Heart right ventricle (tissue), 16 donors: ENCODE measurements at regions not wholly inside any gene's neighbourhood (a gene's known extent, or its start where the extent isn't known, plus 50 kb on each side); places are given as distances from the start of the nearest gene placed in this dataset.

ENCODE experiments used
- ATAC-seq, 8 donors: fragments of 200-7000 bp; cut with Tn5 transposase; one replicate each; pipeline ENCODE4 v1.9.1; 2020; ENCODE audit warnings: mild to moderate bottlenecking in 8 of 8, moderate library complexity in 8 of 8, moderate number of reproducible peaks in 1 of 8
- DNase-seq, 2 donors: peaks; one replicate each; pipeline ENCODE4 v3.0.0-alpha.2; 2020
- H3K27ac ChIP-seq, 10 donors: fragments of 200-600 bp; sonication (generic) in 2 of 10; one replicate each; pipeline versions ENCODE4 v1.5.0 to v1.8.0; 2020 to 2022; ENCODE audit warnings: mild to moderate bottlenecking in 3 of 10
- H3K27me3 ChIP-seq, 7 donors: fragments of 200-600 bp; one replicate each; pipeline ENCODE4 v1.8.0; 2021 to 2022; ENCODE audit warnings: mild to moderate bottlenecking in 2 of 7
- H3K36me3 ChIP-seq, 9 donors: fragments of 200-600 bp; sonication (generic) in 1 of 9; one replicate each; pipeline versions ENCODE4 v1.5.0 to v1.8.0; 2020 to 2022; ENCODE audit warnings: mild to moderate bottlenecking in 2 of 9
- H3K4me1 ChIP-seq, 9 donors: fragments of 200-600 bp; sonication (generic) in 1 of 9; one replicate each; pipeline versions ENCODE4 v1.5.0 to v1.8.0; 2020 to 2022; ENCODE audit warnings: mild to moderate bottlenecking in 4 of 9
- H3K4me3 ChIP-seq, 10 donors: fragments of 200-600 bp; sonication (generic) in 2 of 10; one replicate each; pipeline versions ENCODE4 v1.5.0 to v1.8.0; 2020 to 2022; ENCODE audit warnings: mild to moderate bottlenecking in 7 of 10, moderate library complexity in 2 of 10
- H3K9me3 ChIP-seq, 11 donors: fragments of 200-600 bp in 10 of 11; sonication (generic) in 2 of 11; one replicate each; pipeline versions ENCODE4 v1.5.0 to v1.8.0; 2013 to 2022; ENCODE audit warnings: mild to moderate bottlenecking in 2 of 11, control low read depth in 1 of 11, moderate library complexity in 1 of 11
- WGBS, 2 donors: extraction: QIAGEN DNeasy Blood & Tissue Kit; methylation state at CpG; one replicate each; pipeline ENCODE4 v1.1.7; 2013; ENCODE audit warnings: inconsistent platforms in 1 of 2; 5-methylcytosine and 5-hydroxymethylcytosine counted together
- intact Hi-C, 10 donors: fragments of 100-400 bp; cut with DNase I; formaldehyde crosslinking; loops; one replicate each; pipeline versions ENCODE4 v1.11.1 to v1.14.2; 2022
- TF ChIP-seq, protein P1 (sequence below), 9 donors: fragments of 200-600 bp; sonication (generic) in 2 of 9; IDR thresholded peaks; one replicate each; pipeline versions ENCODE4 v1.5.0 to v1.8.0; 2021 to 2022; ENCODE audit warnings: antibody characterized with exemption in 9 of 9, mild to moderate bottlenecking in 5 of 9, moderate library complexity in 1 of 9
- donor health status: Arrhythmogenic right ventricular cardiomyopathy.
- donor health status: ischemic (EF 13 %, LVEDD 7.1; RV severe dilation, severe dysfunction).
- donor health status: healthy with polysubstance abuse.
- donor health status: DM: no; HTN: yes; CAD: no.
- donor health status: DM: no; HTN: no; CAD: no.
- donor health status: ischemic (EF 25% LVEDD 6.9; RV normal size, moderate dysfunction).
- donor health status: ischemic (EF 25% LVEDD 5.7; RV mildly dilated, moderate dysfunction).
- donor health status: healthy.
- donor health status: DM: yes; HTN: yes; CAD: no.
- donor health status: Ischemic cardiomyopathy.
- donor health status: ischemic (EF 35%, LVEDD 5.7; RV mildly dilated, moderate dysfunction).
- donor health status: nonischemic (EF 11% LVEDD 7.7; RV severe dilation, severe dysfunction).
- donor health status: DM: yes; HTN: yes; CAD: no.
- donor health status: PGD.
- donor health status: ischemic (EF 29% LVEDD 5.4; RV normal size, mild dysfunction).
- donor health status: nonischemic (EF 23%, LVEDD 6.1; RV moderate dilation, normal function).

DNA sequence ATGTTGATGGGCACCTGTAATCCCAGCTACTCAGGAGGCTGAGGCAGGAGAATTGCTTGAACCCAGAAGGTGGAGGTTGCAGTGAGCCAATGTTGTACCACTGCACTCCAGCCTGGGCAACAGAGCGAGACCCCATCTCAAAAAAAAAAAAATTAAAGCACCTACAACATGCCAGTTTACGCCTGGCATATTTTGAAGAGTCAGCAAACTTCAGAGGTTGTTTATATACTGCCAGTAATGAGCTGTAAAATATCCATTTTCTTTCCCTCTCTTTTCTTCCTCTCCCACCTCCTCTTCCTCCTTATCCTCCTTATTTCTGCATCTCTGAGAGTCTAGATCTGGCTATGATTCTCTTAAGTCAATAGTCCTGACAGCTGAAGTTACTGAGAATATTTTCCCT, 556.5 kb upstream of the LARGE1 start:
- Histone ChIP-seq H3K4me3 (no peak overlapping the region), H3K27me3 (peaks cover 0 to 34% (median 9%) of the 10 kb centered on the region in 7 donors), H3K4me1 (no peaks in the 10 kb centered on the region), H3K36me3 (no peaks in the 10 kb centered on the region), H3K9me3 (peaks cover 0 to 24% (median 8%) of the 10 kb centered on the region in 11 donors), H3K27ac (no peak overlapping the region)
- ATAC-seq (no peak), DNase-seq (no peak)
- WGBS, 2 donors = 78 to 84% methylated on average over 2 of the region's 2 CpGs
- TF ChIP-seq, protein P1, sequence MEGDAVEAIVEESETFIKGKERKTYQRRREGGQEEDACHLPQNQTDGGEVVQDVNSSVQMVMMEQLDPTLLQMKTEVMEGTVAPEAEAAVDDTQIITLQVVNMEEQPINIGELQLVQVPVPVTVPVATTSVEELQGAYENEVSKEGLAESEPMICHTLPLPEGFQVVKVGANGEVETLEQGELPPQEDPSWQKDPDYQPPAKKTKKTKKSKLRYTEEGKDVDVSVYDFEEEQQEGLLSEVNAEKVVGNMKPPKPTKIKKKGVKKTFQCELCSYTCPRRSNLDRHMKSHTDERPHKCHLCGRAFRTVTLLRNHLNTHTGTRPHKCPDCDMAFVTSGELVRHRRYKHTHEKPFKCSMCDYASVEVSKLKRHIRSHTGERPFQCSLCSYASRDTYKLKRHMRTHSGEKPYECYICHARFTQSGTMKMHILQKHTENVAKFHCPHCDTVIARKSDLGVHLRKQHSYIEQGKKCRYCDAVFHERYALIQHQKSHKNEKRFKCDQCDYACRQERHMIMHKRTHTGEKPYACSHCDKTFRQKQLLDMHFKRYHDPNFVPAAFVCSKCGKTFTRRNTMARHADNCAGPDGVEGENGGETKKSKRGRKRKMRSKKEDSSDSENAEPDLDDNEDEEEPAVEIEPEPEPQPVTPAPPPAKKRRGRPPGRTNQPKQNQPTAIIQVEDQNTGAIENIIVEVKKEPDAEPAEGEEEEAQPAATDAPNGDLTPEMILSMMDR (IDR thresholded peaks at IDR 0.05) = no peak
- intact Hi-C loops = no loop called here

DNA sequence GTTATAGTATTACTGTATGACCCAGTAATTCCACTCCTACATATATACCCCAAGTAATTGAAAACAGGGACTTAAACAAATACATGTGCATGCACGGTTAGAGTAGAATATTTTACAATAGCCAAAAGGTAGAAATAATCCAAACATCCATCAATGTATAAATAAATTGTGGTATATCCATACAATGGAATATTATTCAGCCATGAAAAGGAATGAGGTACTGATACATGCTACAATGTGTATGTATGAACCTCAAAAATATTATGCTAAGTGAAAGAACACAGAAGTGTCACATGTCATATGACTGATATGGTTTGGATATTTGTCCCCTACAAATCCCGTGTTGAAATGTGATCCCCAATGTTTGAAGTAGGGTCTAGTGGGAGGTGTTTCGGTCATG, 560.8 kb upstream of the LARGE1 start:
- H3K27ac ChIP-seq = no peak overlapping the region
- ATAC-seq (no peak), DNase-seq (no peak)
- intact Hi-C loops = no loop called here
- no peaks in the 10 kb centered on the region for H3K4me1 ChIP-seq
- H3K27me3 ChIP-seq = peaks cover 0 to 18% (median 3%) of the 10 kb centered on the region in 7 donors
- WGBS, 2 donors = 79 to 82% methylated on average over 3 of the region's 3 CpGs
- no peaks in the 10 kb centered on the region for H3K36me3 ChIP-seq
- H3K9me3 ChIP-seq = peaks cover 0 to 25% (median 9%) of the 10 kb centered on the region in 11 donors
- H3K4me3 ChIP-seq = no peak overlapping the region
- TF ChIP-seq, protein P1 (IDR thresholded peaks at IDR 0.05) = no peak

DNA sequence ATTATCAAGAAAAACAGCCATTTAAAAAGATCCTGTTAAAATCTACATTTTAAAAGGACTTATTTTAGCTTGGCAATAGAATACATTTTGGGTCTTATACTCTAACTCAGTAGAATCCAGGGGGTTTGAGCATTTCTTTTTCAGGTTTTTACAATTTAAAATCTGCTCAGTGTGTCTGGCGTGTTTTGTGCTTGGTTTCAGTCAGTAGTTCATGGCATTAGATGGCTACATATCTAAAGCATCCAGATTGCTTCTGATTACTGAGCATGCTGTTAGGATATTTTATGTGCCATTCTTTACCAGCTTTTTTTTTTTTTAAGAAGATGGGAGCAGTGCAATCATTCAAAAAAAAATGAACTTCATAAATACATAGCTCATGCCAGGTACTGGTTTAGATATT, 566.1 kb upstream of the LARGE1 start:
- peaks cover 0 to 8% (median 0%) of the 10 kb centered on the region in 11 donors for H3K9me3 ChIP-seq
- ATAC-seq = no peak
- no peak overlapping the region for H3K27ac ChIP-seq
- no peak overlapping the region for H3K4me3 ChIP-seq
- TF ChIP-seq, protein P1 (IDR thresholded peaks at IDR 0.05) = no peak
- intact Hi-C loops = no loop called here
- peaks cover 0 to 7% (median 0%) of the 10 kb centered on the region in 7 donors for H3K27me3 ChIP-seq
- WGBS, 2 donors = 48 to 61% methylated on average over 1 of the region's 1 CpG
- no peaks in the 10 kb centered on the region for H3K4me1 ChIP-seq
- no peaks in the 10 kb centered on the region for H3K36me3 ChIP-seq
- DNase-seq = no peak

DNA sequence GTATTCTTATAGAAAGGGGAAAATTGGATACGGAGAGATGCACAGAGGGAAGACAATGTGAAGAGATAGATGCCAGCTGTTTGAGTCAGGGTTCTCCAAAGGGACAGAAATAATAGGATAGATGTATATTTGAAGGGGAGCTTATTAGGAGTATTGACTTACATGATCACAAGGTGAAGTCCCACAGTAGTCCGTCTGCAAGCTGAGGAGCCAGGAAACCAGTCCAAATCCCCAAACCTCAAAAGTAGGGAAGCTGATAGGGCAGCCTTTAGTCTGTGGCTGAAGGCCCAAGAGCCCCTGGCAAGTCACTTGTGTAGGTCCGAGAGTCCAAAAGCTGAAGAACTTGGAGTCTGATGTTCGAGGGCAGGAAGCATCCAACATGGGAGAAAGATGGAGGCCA, 569.6 kb upstream of the LARGE1 start:
- ATAC-seq = no peak
- DNase-seq = no peak
- Histone ChIP-seq H3K4me3 (no peak overlapping the region), H3K27me3 (peaks cover 0 to 4% (median 0%) of the 10 kb centered on the region in 7 donors), H3K4me1 (no peaks in the 10 kb centered on the region), H3K27ac (no peak overlapping the region), H3K9me3 (peaks cover 0 to 17% (median 4%) of the 10 kb centered on the region in 11 donors), H3K36me3 (no peaks in the 10 kb centered on the region)
- TF ChIP-seq, protein P1 (IDR thresholded peaks at IDR 0.05) = no peak
- intact Hi-C loops = no loop called here
- 70 to 74% methylated on average over 4 of the region's 4 CpGs for WGBS, 2 donors
